Psoas muscle (tissue), 7 donors: ENCODE measurements at regions not wholly inside any gene's neighbourhood (a gene's known extent, or its start where the extent isn't known, plus 50 kb on each side); places are given as distances from the start of the nearest gene placed in this dataset.

Source experiments
- ATAC-seq, 4 donors: fragments of 200-7000 bp; cut with Tn5 transposase; one replicate each; pipeline ENCODE4 v1.9.1; 2020; ENCODE audit warnings: moderate library complexity in 3 of 4, mild to moderate bottlenecking in 2 of 4
- DNase-seq, 2 donors: peaks; one replicate each; pipeline ENCODE4 v3.0.0-alpha.2; 2020
- H3K27ac ChIP-seq: fragments of 200-600 bp; one replicate; pipeline ENCODE4 v1.8.0; 2022
- H3K27me3 ChIP-seq, 3 donors: fragments of 200-600 bp in 1 of 3; one replicate each; pipeline versions ENCODE4 v1.6.1 to v1.8.0; 2013 to 2022; ENCODE audit warnings: low read length in 2 of 3, mild to moderate bottlenecking in 2 of 3, moderate library complexity in 1 of 3; ENCODE audit not compliant: insufficient read depth in 3 of 3
- H3K36me3 ChIP-seq, 2 donors: fragments of 200-600 bp in 1 of 2; one replicate each; pipeline versions ENCODE4 v1.6.1 to v1.8.0; 2013 to 2022; ENCODE audit warnings: low read depth in 1 of 2, mild to moderate bottlenecking in 1 of 2, moderate library complexity in 1 of 2; ENCODE audit not compliant: insufficient read depth in 1 of 2
- H3K4me1 ChIP-seq: fragments of 200-600 bp; one replicate; pipeline ENCODE4 v1.8.0; 2022
- H3K4me3 ChIP-seq: fragments of 200-600 bp; one replicate; pipeline ENCODE4 v1.8.0; 2022; ENCODE audit warnings: mild to moderate bottlenecking
- H3K9me3 ChIP-seq: fragments of 200-600 bp; one replicate; pipeline ENCODE4 v1.8.0; 2022
- CTCF ChIP-seq: fragments of 200-600 bp; IDR thresholded peaks from one replicate; pipeline ENCODE4 v1.8.0; 2022; ENCODE audit warnings: antibody characterized with exemption
- WGBS, 3 donors: extraction: QIAGEN DNeasy Blood & Tissue Kit; methylation state at CpG; one replicate each; pipeline versions ENCODE4 v1.1.6 to v1.1.7; 2013; 5-methylcytosine and 5-hydroxymethylcytosine counted together
- intact Hi-C, 2 donors: fragments of 100-400 bp; cut with DNase I; formaldehyde crosslinking; loops; one replicate each; pipeline versions ENCODE4 v1.11.0 to v1.14.2; 2022
- donor health status: healthy with polysubstance abuse.
- donor health status: DM: no; HTN: no; CAD: no; lungs with moderate emphysema.
- donor health status: Bipolar disorder and iron deficiency.
- donor health status: healthy.
- donor health status: DM: yes; HTN: yes; CAD: no.
- donor health status: DM: no; HTN: no; CAD: no.
- donor health status: DM: yes; HTN: yes; CAD: no.

- intact Hi-C loops, result no loop called here
Observed at GRCh38 chr12:105725054-105725453, 394.6 kb downstream of the C12orf75 start.

GRCh38 chr12:105729181-105729771 lies 398.8 kb downstream of the C12orf75 start:
- DNase-seq, result no peak
- 64 to 73% (median 71%) methylated on average over 2 of the region's 2 CpGs for WGBS, 3 donors
- Histone ChIP-seq H3K4me1 (no peaks in the 10 kb centered on the region), H3K4me3 (no peak overlapping the region), H3K9me3 (no peaks in the 10 kb centered on the region), H3K36me3 (no peaks in the 10 kb centered on the region), H3K27me3 (no peaks in the 10 kb centered on the region), H3K27ac (no peak overlapping the region)
- intact Hi-C loops, result no loop called here
- no peak for TF ChIP-seq CTCF
- ATAC-seq, result no peak

More at GRCh38 chr12:105725054-105725453, 394.6 kb downstream of the C12orf75 start:
- no peak for TF ChIP-seq CTCF
- no peaks in the 10 kb centered on the region for H3K4me1 ChIP-seq
- H3K27ac ChIP-seq, result no peak overlapping the region
- H3K4me3 ChIP-seq, result no peak overlapping the region
- DNase-seq, result no peak
- H3K27me3 ChIP-seq, result no peaks in the 10 kb centered on the region
- no peaks in the 10 kb centered on the region for H3K9me3 ChIP-seq
- H3K36me3 ChIP-seq, result no peaks in the 10 kb centered on the region
- no peak for ATAC-seq

- Histone ChIP-seq H3K27me3 (no peaks in the 10 kb centered on the region), H3K9me3 (no peaks in the 10 kb centered on the region), H3K36me3 (no peaks in the 10 kb centered on the region), H3K27ac (no peak overlapping the region), H3K4me1 (no peaks in the 10 kb centered on the region), H3K4me3 (no peak overlapping the region)
- intact Hi-C loops, result no loop called here
- DNase-seq (no peak), ATAC-seq (no peak)
- no peak for TF ChIP-seq CTCF
Observed at GRCh38 chr12:105729926-105730325, 399.4 kb downstream of the C12orf75 start.

GRCh38 chr12:105733579-105733978 lies 403.1 kb downstream of the C12orf75 start:
- Histone ChIP-seq H3K9me3 (no peaks in the 10 kb centered on the region), H3K4me1 (peaks cover under 1% of the 10 kb centered on the region), H3K27me3 (no peaks in the 10 kb centered on the region), H3K27ac (no peak overlapping the region), H3K4me3 (no peak overlapping the region), H3K36me3 (no peaks in the 10 kb centered on the region)
- 3 to 32% (median 8%) methylated on average over 1 of the region's 1 CpG for WGBS, 3 donors
- TF ChIP-seq CTCF, result no peak
- intact Hi-C loops, result no loop called here
- DNase-seq (no peak), ATAC-seq (no peak)

- Histone ChIP-seq H3K27me3 (no peaks in the 10 kb centered on the region), H3K9me3 (no peaks in the 10 kb centered on the region), H3K4me3 (no peak overlapping the region), H3K36me3 (no peaks in the 10 kb centered on the region), H3K27ac (no peak overlapping the region), H3K4me1 (peaks cover 18% of the 10 kb centered on the region)
- intact Hi-C loops, result no loop called here
- no peak for ATAC-seq
- 72 to 78% (median 72%) methylated on average over 5 of the region's 5 CpGs for WGBS, 3 donors
- no peak for DNase-seq
- TF ChIP-seq CTCF, result no peak
Observed at GRCh38 chr12:105736498-105736897, 402.3 kb downstream of the NUAK1 start.
